Peyer's patch (tissue), 4 donors: ENCODE measurements at regions not wholly inside any gene's neighbourhood (a gene's known extent, or its start where the extent isn't known, plus 50 kb on each side); places are given as distances from the start of the nearest gene placed in this dataset.

Experiments
- DNase-seq, 3 donors: peaks; one replicate each; pipeline ENCODE4 v3.0.0-alpha.2; 2017 to 2019
- H3K27ac ChIP-seq, 4 donors: fragments of 200-600 bp; sonication (generic); one replicate each; pipeline ENCODE4 v1.5.1; 2016 to 2019
- H3K27me3 ChIP-seq, 2 donors: fragments of 200-600 bp; sonication (generic); one replicate each; pipeline ENCODE4 v1.5.1; 2019
- H3K36me3 ChIP-seq, 3 donors: fragments of 200-600 bp; sonication (generic); one replicate each; pipeline ENCODE4 v1.5.1; 2016 to 2019
- H3K4me1 ChIP-seq, 4 donors: fragments of 200-600 bp; sonication (generic); one replicate each; pipeline ENCODE4 v1.5.1; 2016 to 2019
- H3K4me3 ChIP-seq, 4 donors: fragments of 200-600 bp; sonication (generic); 1 replicate in 3 of 4; 2 replicates in 1 of 4; pipeline ENCODE4 v1.5.1; 2016 to 2019; ENCODE audit warnings: mild to moderate bottlenecking in 1 of 4
- H3K9me3 ChIP-seq, 4 donors: fragments of 200-600 bp; sonication (generic); one replicate each; pipeline ENCODE4 v1.5.1; 2016 to 2019; ENCODE audit warnings: mild to moderate bottlenecking in 1 of 4
- POLR2A ChIP-seq, 2 donors: fragments of 450-650 bp; IDR thresholded peaks; one replicate each; pipeline ENCODE4 v1.5.1; 2017; ENCODE audit warnings: antibody characterized with exemption in 2 of 2, mild to moderate bottlenecking in 2 of 2, moderate library complexity in 2 of 2
- TF ChIP-seq, protein P1 (sequence below), 6 experiments: fragments of 450-650 bp in 4 of 6; fragments of 200-600 bp in 2 of 6; sonication (generic) in 1 of 6; IDR thresholded peaks; one replicate each; pipeline ENCODE4 v1.5.1; 2017 to 2019; ENCODE audit warnings: antibody characterized with exemption in 6 of 6, mild to moderate bottlenecking in 3 of 6, moderate library complexity in 1 of 6

DNA sequence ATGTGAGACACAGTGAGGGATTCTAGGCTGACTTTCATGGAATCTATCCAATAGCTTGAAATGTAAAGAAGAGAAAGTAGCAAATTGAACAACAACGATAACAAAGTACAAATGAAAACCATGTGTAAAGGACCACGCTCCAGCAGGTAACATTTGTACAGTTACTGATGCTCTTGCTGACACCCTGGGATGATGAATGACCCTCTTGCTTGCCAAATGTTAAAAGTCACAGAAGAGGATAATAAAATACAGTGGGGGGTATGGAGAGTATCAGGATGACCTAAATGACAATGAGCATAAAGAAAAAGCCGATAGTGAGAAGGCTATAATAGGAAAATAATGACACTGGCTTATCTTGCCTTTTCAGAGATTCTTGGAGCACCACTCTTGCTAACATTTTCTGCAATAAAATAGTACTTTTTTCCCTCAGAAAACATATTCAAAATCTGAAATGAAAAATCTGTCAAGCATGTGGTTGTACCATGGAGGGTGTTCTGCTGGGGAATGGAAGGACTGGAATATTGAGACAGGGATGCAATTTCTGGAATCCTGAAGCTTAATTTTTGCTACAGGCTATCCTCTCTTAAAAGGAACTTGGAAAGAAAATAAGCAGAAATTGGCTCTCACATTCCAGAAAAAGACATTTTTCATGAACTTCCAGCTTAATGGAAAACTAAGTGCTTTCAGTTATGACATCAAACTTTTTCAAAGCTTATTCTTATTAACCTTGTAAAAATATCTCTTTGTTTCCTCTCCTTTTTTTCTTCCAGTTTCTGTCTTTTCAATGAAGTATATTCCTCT, 303.2 kb upstream of the GHITM start:
- no peak for DNase-seq
- H3K4me1 ChIP-seq = no peaks in the 10 kb centered on the region
- TF ChIP-seq, protein P1, sequence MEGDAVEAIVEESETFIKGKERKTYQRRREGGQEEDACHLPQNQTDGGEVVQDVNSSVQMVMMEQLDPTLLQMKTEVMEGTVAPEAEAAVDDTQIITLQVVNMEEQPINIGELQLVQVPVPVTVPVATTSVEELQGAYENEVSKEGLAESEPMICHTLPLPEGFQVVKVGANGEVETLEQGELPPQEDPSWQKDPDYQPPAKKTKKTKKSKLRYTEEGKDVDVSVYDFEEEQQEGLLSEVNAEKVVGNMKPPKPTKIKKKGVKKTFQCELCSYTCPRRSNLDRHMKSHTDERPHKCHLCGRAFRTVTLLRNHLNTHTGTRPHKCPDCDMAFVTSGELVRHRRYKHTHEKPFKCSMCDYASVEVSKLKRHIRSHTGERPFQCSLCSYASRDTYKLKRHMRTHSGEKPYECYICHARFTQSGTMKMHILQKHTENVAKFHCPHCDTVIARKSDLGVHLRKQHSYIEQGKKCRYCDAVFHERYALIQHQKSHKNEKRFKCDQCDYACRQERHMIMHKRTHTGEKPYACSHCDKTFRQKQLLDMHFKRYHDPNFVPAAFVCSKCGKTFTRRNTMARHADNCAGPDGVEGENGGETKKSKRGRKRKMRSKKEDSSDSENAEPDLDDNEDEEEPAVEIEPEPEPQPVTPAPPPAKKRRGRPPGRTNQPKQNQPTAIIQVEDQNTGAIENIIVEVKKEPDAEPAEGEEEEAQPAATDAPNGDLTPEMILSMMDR (IDR thresholded peaks at IDR 0.05) = no peak
- no peak for TF ChIP-seq POLR2A (IDR thresholded peaks at IDR 0.05)
- no peaks in the 10 kb centered on the region for H3K36me3 ChIP-seq
- H3K9me3 ChIP-seq = no peaks in the 10 kb centered on the region
- H3K27ac ChIP-seq = no peak overlapping the region
- H3K4me3 ChIP-seq = no peak overlapping the region
- no peaks in the 10 kb centered on the region for H3K27me3 ChIP-seq

DNA sequence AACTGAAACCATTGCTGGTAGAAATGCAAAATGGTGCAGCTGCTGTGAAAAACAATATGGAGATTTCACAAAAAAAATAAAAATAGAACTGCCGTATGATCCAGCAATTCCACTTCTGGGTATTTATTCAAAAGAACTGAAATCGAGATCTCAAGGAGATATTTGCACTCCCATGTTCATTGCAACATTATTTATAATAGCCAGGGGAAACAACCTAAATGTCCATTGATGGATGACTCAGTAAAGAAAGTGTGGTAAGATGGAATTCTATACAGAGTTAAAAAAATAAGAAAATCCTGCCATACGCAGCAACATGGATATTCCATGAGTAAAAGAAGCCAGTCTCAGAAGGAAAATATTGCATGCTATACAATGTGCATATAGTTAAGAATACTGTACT, 290.6 kb upstream of the GHITM start:
- H3K4me1 ChIP-seq = no peaks in the 10 kb centered on the region
- no peaks in the 10 kb centered on the region for H3K36me3 ChIP-seq
- TF ChIP-seq POLR2A (IDR thresholded peaks at IDR 0.05) = no peak
- TF ChIP-seq, protein P1 (IDR thresholded peaks at IDR 0.05) = no peak
- no peak overlapping the region for H3K4me3 ChIP-seq
- H3K27me3 ChIP-seq = no peaks in the 10 kb centered on the region
- H3K9me3 ChIP-seq = no peaks in the 10 kb centered on the region
- no peak overlapping the region for H3K27ac ChIP-seq
- no peak for DNase-seq

DNA sequence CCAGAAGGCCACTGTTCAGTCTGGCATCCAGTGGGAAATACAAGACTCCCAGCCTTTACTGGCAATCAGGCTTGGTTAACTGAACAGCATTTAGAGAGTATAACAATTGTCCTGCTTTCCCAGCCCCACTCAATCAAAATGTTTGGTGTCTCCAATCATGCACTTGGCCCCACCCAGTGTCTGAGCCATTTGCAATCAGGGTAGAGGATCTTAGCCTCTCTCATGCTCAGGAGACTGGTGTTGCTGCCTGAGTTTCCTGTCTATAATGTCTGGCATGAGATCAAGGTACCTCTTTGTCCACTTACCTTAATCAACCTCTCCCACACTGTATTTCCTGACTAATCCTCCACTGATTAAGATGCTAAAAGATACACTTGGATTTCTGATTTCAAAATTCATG, 290.2 kb upstream of the GHITM start:
- DNase-seq = no peak
- no peaks in the 10 kb centered on the region for H3K4me1 ChIP-seq
- H3K36me3 ChIP-seq = no peaks in the 10 kb centered on the region
- H3K27me3 ChIP-seq = no peaks in the 10 kb centered on the region
- H3K9me3 ChIP-seq = no peaks in the 10 kb centered on the region
- no peak overlapping the region for H3K4me3 ChIP-seq
- TF ChIP-seq POLR2A (IDR thresholded peaks at IDR 0.05) = no peak
- TF ChIP-seq, protein P1 (IDR thresholded peaks at IDR 0.05) = no peak
- no peak overlapping the region for H3K27ac ChIP-seq

DNA sequence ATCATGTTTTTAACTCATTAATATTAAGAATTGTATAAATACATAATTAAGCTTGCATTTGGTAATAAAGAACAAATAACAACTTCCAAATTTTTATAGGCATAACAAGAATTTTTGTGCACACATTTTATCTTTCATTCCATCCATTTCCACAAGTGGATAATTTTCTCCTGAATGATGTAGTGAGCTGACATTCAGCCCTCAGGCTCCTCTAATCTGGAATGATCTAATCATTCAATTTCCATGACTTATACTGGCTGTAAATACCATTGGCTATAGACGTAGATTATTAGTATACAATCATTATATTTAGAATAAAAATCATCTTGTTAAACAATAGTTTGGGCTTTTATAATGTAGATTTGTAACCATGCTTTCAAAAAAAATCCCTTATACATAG, 287.2 kb upstream of the GHITM start:
- H3K27me3 ChIP-seq = no peaks in the 10 kb centered on the region
- no peaks in the 10 kb centered on the region for H3K36me3 ChIP-seq
- no peak for TF ChIP-seq POLR2A (IDR thresholded peaks at IDR 0.05)
- TF ChIP-seq, protein P1 (IDR thresholded peaks at IDR 0.05) = no peak
- no peaks in the 10 kb centered on the region for H3K9me3 ChIP-seq
- no peak for DNase-seq
- no peak overlapping the region for H3K27ac ChIP-seq
- H3K4me1 ChIP-seq = no peaks in the 10 kb centered on the region
- no peak overlapping the region for H3K4me3 ChIP-seq

DNA sequence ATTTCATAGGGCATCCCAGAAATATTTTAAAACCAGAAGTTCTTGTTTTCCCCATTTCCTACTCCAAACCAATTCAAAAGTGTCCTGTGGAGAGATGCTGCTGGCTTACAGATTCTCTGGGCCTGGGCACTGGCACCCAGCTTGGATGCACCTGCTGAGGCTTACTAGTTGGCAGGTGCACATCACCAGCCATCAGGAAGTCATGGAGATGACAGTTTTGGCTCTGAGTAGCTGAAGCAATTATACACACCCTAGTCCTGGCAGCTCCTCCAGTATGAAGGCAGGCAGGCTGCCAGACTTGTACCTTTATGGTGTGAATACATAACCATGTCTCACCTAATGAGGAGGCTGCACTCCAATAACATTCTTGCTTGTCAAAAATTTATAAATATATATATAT, 276.6 kb upstream of the GHITM start:
- TF ChIP-seq, protein P1 (IDR thresholded peaks at IDR 0.05) = no peak
- TF ChIP-seq POLR2A (IDR thresholded peaks at IDR 0.05) = no peak
- H3K27me3 ChIP-seq = no peaks in the 10 kb centered on the region
- H3K9me3 ChIP-seq = no peaks in the 10 kb centered on the region
- no peak for DNase-seq
- H3K27ac ChIP-seq = no peak overlapping the region
- H3K4me3 ChIP-seq = no peak overlapping the region
- H3K36me3 ChIP-seq = no peaks in the 10 kb centered on the region
- H3K4me1 ChIP-seq = no peaks in the 10 kb centered on the region
